Neural progenitor cell (in vitro differentiated cells): ENCODE measurements at regions not wholly inside any gene's neighbourhood (a gene's known extent, or its start where the extent isn't known, plus 50 kb on each side); places are given as distances from the start of the nearest gene placed in this dataset.

Experiments used
- DNase-seq: peaks from one replicate; pipeline ENCODE4 v3.0.0-alpha.2; 2016; ENCODE audit warnings: low spot score
- H2AFZ ChIP-seq: fragments of 200-600 bp; sonication (generic); replicated peaks from 2 replicates; pipeline ENCODE4 v1.6.1; 2016; ENCODE audit warnings: antibody characterized with exemption
- H3F3A ChIP-seq: fragments of 200-600 bp; sonication (generic); 2 replicates; pipeline ENCODE4 v1.6.1; 2016; ENCODE audit warnings: antibody characterized with exemption, low read depth
- H3K27ac ChIP-seq: fragments of 200-600 bp; sonication (generic); 2 replicates; pipeline ENCODE4 v1.5.1; 2016; ENCODE audit warnings: mild to moderate bottlenecking
- H3K27me3 ChIP-seq: fragments of 200-600 bp; sonication (generic); 2 replicates; pipeline ENCODE4 v1.6.1; 2016; ENCODE audit warnings: mild to moderate bottlenecking, moderate library complexity
- H3K36me3 ChIP-seq: fragments of 200-600 bp; sonication (generic); 2 replicates; pipeline ENCODE4 v1.5.1; 2016
- H3K4me1 ChIP-seq: fragments of 200-600 bp; sonication (generic); 2 replicates; pipeline ENCODE4 v1.6.1; 2016; ENCODE audit warnings: mixed run types
- H3K4me2 ChIP-seq: fragments of 200-600 bp; sonication (generic); 2 replicates; pipeline ENCODE4 v1.6.1; 2016
- H3K4me3 ChIP-seq: fragments of 200-600 bp; sonication (generic); 2 replicates; pipeline ENCODE4 v1.5.1; 2016
- H3K79me2 ChIP-seq: fragments of 200-600 bp; sonication (generic); 2 replicates; pipeline ENCODE4 v1.6.1; 2016; ENCODE audit warnings: low read depth
- H3K9ac ChIP-seq: fragments of 200-600 bp; sonication (generic); 2 replicates; pipeline ENCODE4 v1.6.1; 2016
- H3K9me3 ChIP-seq: fragments of 200-600 bp; sonication (generic); 2 replicates; pipeline ENCODE4 v1.5.1; 2016; ENCODE audit warnings: low read depth
- H4K20me1 ChIP-seq: fragments of 200-600 bp; sonication (generic); 2 replicates; pipeline ENCODE4 v1.6.1; 2016; ENCODE audit warnings: low read depth
- H3K27ac Mint-ChIP-seq: 3 replicates; pipeline ENCODE4 v1.8.0; 2021; ENCODE audit warnings: mixed read lengths
- H3K27me3 Mint-ChIP-seq: 2 replicates; pipeline ENCODE4 v1.8.0; 2022; ENCODE audit warnings: low read depth, mild to moderate bottlenecking, inconsistent platforms, moderate library complexity, mixed read lengths; ENCODE audit not compliant: insufficient read depth
- H3K36me3 Mint-ChIP-seq: 3 replicates; pipeline ENCODE4 v1.8.0; 2021; ENCODE audit warnings: mixed read lengths
- H3K4me1 Mint-ChIP-seq: 3 replicates; pipeline ENCODE4 v1.8.0; 2021; ENCODE audit warnings: mixed read lengths
- H3K4me3 Mint-ChIP-seq: 3 replicates; pipeline ENCODE4 v1.8.0; 2021; ENCODE audit warnings: mild to moderate bottlenecking, moderate library complexity, mixed read lengths
- H3K9me3 Mint-ChIP-seq: 3 replicates; pipeline ENCODE4 v1.8.0; 2020; ENCODE audit warnings: mixed read lengths
- CTCF ChIP-seq: fragments of 200-600 bp; sonication (generic); IDR thresholded peaks from 2 replicates; pipeline ENCODE4 v1.5.1; 2017; ENCODE audit warnings: antibody characterized with exemption, mild to moderate bottlenecking
- EZH2 ChIP-seq: fragments of 200-600 bp; sonication (generic); IDR thresholded peaks from 2 replicates; pipeline ENCODE4 v1.6.1; 2017; ENCODE audit warnings: antibody characterized with exemption, mild to moderate bottlenecking, moderate library complexity
- EZH2phosphoT487 ChIP-seq: fragments of 200-600 bp; sonication (generic); IDR thresholded peaks from 2 replicates; pipeline ENCODE4 v1.6.1; 2017; ENCODE audit warnings: antibody characterized with exemption

DNA sequence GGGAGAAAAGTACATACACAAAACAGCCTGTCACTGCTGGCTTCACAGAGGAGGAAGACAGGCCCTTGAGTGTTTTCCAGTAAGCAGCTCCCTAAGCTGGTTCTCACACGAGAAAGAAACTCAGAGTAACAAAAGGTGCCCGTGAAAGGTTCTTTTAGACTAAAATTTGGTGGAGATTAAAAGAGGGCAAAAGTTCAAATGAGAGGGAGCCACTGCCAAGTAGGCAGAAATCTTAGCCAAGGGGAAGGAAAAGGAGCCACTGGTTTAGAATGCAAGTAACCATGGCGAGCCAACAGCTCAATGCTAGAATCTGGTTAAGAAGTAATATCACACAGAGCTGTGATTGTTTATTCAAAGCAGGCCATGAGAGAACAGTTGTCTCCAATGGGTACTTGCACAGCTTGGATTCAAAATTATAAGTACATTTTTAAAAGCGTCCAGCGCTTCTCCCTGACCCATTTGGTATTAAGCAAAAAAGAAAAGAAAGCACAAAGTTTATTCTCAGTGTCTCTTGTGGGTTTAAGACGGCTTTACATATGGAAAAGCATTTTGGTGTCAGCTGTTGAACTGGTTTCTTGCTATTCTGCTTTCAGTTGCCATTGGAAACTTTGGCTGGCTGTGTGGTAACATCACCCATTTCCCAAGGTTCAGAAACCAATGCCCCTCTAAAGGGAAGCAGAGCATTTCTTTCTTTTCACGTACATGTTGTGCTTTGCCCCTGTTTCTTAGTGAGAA is 648.5 kb downstream of the RNF144B start:
- no peaks in the 10 kb centered on the region for H3K9me3 ChIP-seq
- H3K36me3 ChIP-seq: no peaks in the 10 kb centered on the region
- Mint-ChIP-seq H3K9me3 (peaks cover 23% of the 10 kb centered on the region), H3K36me3 (peaks cover 6% of the 10 kb centered on the region), H3K27ac (no peak overlapping the region), H3K4me1 (peaks cover 38% of the 10 kb centered on the region), H3K4me3 (no peak overlapping the region), H3K27me3 (peaks cover 6% of the 10 kb centered on the region)
- H3K4me2 ChIP-seq: no peak overlapping the region
- no peak overlapping the region for H3K4me3 ChIP-seq
- H4K20me1 ChIP-seq: no peaks in the 10 kb centered on the region
- peaks cover 5% of the 10 kb centered on the region for H3F3A ChIP-seq
- peak overlapping the region; percentile 32 for H2AFZ ChIP-seq
- no peak overlapping the region for H3K27ac ChIP-seq
- no peak for DNase-seq
- no peaks in the 10 kb centered on the region for H3K79me2 ChIP-seq
- TF ChIP-seq EZH2 (no peak), CTCF (no peak), EZH2phosphoT487 (no peak)
- peaks cover 25% of the 10 kb centered on the region for H3K4me1 ChIP-seq
- no peak overlapping the region for H3K9ac ChIP-seq
- H3K27me3 ChIP-seq: no peaks in the 10 kb centered on the region

GRCh38 chr6:19036196-19036555 is 649.0 kb downstream of the RNF144B start:
- Histone ChIP-seq H3K36me3 (no peaks in the 10 kb centered on the region), H3K27me3 (no peaks in the 10 kb centered on the region), H3K4me2 (no peak overlapping the region), H3K4me1 (peaks cover 25% of the 10 kb centered on the region), H3F3A (peaks cover 5% of the 10 kb centered on the region), H2AFZ (no peak overlapping the region), H3K79me2 (no peaks in the 10 kb centered on the region), H3K27ac (no peak overlapping the region), H3K9me3 (no peaks in the 10 kb centered on the region), H3K9ac (no peak overlapping the region), H3K4me3 (no peak overlapping the region), H4K20me1 (no peaks in the 10 kb centered on the region)
- Mint-ChIP-seq H3K27me3 (peaks cover 6% of the 10 kb centered on the region), H3K9me3 (peaks cover 23% of the 10 kb centered on the region), H3K4me1 (peaks cover 38% of the 10 kb centered on the region), H3K4me3 (no peak overlapping the region), H3K27ac (no peak overlapping the region), H3K36me3 (peaks cover 6% of the 10 kb centered on the region)
- TF ChIP-seq EZH2phosphoT487: no peak
- TF ChIP-seq EZH2: no peak
- TF ChIP-seq CTCF: no peak
- no peak for DNase-seq

DNA sequence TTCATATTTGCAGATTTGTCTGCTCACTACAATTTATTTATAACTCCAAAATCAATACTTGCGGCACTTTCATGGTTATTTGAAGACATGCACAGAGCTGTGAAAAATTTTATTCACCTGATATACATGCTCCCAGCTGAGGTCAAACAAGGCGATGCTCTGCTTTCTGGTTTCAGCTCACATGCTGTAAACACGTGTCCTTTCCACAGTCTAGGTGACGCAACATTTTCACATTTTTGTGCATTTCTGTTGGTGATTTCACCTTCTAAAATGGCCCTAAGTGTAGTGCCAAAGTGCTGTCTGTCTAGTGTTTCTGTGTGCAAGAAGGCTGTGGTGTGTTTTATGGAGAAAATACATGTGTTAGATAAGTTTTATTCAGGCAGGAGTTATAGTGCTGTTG is 650.5 kb downstream of the RNF144B start:
- Histone ChIP-seq H3K27ac (no peak overlapping the region), H4K20me1 (no peaks in the 10 kb centered on the region), H3K9me3 (no peaks in the 10 kb centered on the region), H3K4me3 (no peak overlapping the region), H2AFZ (no peak overlapping the region), H3K27me3 (no peaks in the 10 kb centered on the region), H3K36me3 (no peaks in the 10 kb centered on the region), H3K4me1 (peaks cover 20% of the 10 kb centered on the region), H3F3A (peaks cover 3% of the 10 kb centered on the region), H3K4me2 (no peak overlapping the region), H3K9ac (no peak overlapping the region), H3K79me2 (no peaks in the 10 kb centered on the region)
- H3K36me3 Mint-ChIP-seq: peaks cover 4% of the 10 kb centered on the region
- H3K9me3 Mint-ChIP-seq: peaks cover 27% of the 10 kb centered on the region
- H3K4me1 Mint-ChIP-seq: peaks cover 24% of the 10 kb centered on the region
- no peak overlapping the region for H3K4me3 Mint-ChIP-seq
- no peak for TF ChIP-seq EZH2phosphoT487
- no peak for TF ChIP-seq EZH2
- no peak for TF ChIP-seq CTCF
- peaks cover 6% of the 10 kb centered on the region for H3K27me3 Mint-ChIP-seq
- DNase-seq: no peak
- H3K27ac Mint-ChIP-seq: peak overlapping the region; percentile 27
